DMS 273 treated with DMSO at 0.1 percent for 48 hours (cell line): ENCODE measurements at regions not wholly inside any gene's neighbourhood (a gene's known extent, or its start where the extent isn't known, plus 50 kb on each side); places are given as distances from the start of the nearest gene placed in this dataset.
"Not testable (repeated sequence)": the region's sequence is repeated elsewhere in the genome, so short reads cannot be mapped to it uniquely, and the experiment has no call there.

Experiments
- DNase-seq: peaks from one replicate; lab custom pipeline; 2025; lab: John Stamatoyannopoulos, UW

- not testable (repeated sequence) for DNase-seq
These were observed 302.0 kb upstream of the ST8SIA4 start for GRCh38 chr5:101205065-101205464.

- DNase-seq = not testable (repeated sequence)
These were observed 277.3 kb upstream of the ST8SIA4 start for GRCh38 chr5:101180365-101180764.

- DNase-seq = no peak
These were observed 273.5 kb upstream of the ST8SIA4 start for GRCh38 chr5:101176605-101177004.

GRCh38 chr5:101174981-101175380 lies 271.9 kb upstream of the ST8SIA4 start:
- DNase-seq = no peak

- DNase-seq = no peak
These were observed 260.0 kb upstream of the ST8SIA4 start for GRCh38 chr5:101163088-101163487.

- DNase-seq = no peak
These were observed 256.9 kb upstream of the ST8SIA4 start for GRCh38 chr5:101160002-101160401.

GRCh38 chr5:101159006-101159405 lies 255.9 kb upstream of the ST8SIA4 start:
- no peak for DNase-seq

- DNase-seq = no peak
These were observed 250.4 kb upstream of the ST8SIA4 start for GRCh38 chr5:101153526-101153925.

GRCh38 chr5:101143526-101143925 lies 240.4 kb upstream of the ST8SIA4 start:
- DNase-seq = no peak

- no peak for DNase-seq
These were observed 239.0 kb upstream of the ST8SIA4 start for GRCh38 chr5:101142102-101142501.

GRCh38 chr5:101136454-101136853 lies 233.4 kb upstream of the ST8SIA4 start:
- no peak for DNase-seq

GRCh38 chr5:101123363-101123762 lies 220.3 kb upstream of the ST8SIA4 start:
- DNase-seq = no peak

GRCh38 chr5:101112645-101113044 lies 209.6 kb upstream of the ST8SIA4 start:
- DNase-seq = no peak

GRCh38 chr5:101103874-101104273 lies 200.8 kb upstream of the ST8SIA4 start:
- no peak for DNase-seq

GRCh38 chr5:101102506-101102905 lies 199.4 kb upstream of the ST8SIA4 start:
- no peak for DNase-seq

GRCh38 chr5:101091902-101092301 lies 188.8 kb upstream of the ST8SIA4 start:
- no peak for DNase-seq

- DNase-seq = no peak
These were observed 181.3 kb upstream of the ST8SIA4 start for GRCh38 chr5:101084353-101084752.

GRCh38 chr5:101080462-101081240 lies 177.6 kb upstream of the ST8SIA4 start:
- DNase-seq = no peak

- no peak for DNase-seq
These were observed 165.2 kb upstream of the ST8SIA4 start for GRCh38 chr5:101068298-101068697.

GRCh38 chr5:101067429-101067828 lies 164.3 kb upstream of the ST8SIA4 start:
- no peak for DNase-seq

GRCh38 chr5:101062902-101063301 lies 159.8 kb upstream of the ST8SIA4 start:
- no peak for DNase-seq

GRCh38 chr5:101047181-101047580 lies 144.1 kb upstream of the ST8SIA4 start:
- DNase-seq = no peak

GRCh38 chr5:101045689-101046088 lies 142.6 kb upstream of the ST8SIA4 start:
- DNase-seq = no peak

GRCh38 chr5:101040002-101040401 lies 136.9 kb upstream of the ST8SIA4 start:
- DNase-seq = not testable (repeated sequence)
